Astrocyte (in vitro differentiated cells and primary cell): ENCODE measurements at regions not wholly inside any gene's neighbourhood (a gene's known extent, or its start where the extent isn't known, plus 50 kb on each side); places are given as distances from the start of the nearest gene placed in this dataset.

Source experiments
- DNase-seq: peaks from one replicate; pipeline ENCODE4 v3.0.0-alpha.2; 2010; ENCODE audit warnings: low read depth
- FAIRE-seq: peaks from 2 replicates; lab custom pipeline; 2011; peaks lifted over from hg19 to GRCh38; lab: Jason Lieb, UNC
- H2AFZ ChIP-seq: 2 replicates; pipeline ENCODE4 v1.6.0; 2012; ENCODE audit warnings: low read depth, low read length, inconsistent platforms
- H3K27ac ChIP-seq: 2 replicates; pipeline ENCODE4 v1.5.1; 2011; ENCODE audit warnings: low read depth, low read length, inconsistent platforms
- H3K27me3 ChIP-seq: 2 replicates; pipeline ENCODE4 v1.6.0; 2011; ENCODE audit warnings: low read length, inconsistent platforms; ENCODE audit not compliant: insufficient read depth
- H3K36me3 ChIP-seq: 2 replicates; pipeline ENCODE4 v1.5.1; 2011; ENCODE audit warnings: low read length, inconsistent platforms; ENCODE audit not compliant: insufficient read depth
- H3K4me1 ChIP-seq: 2 replicates; pipeline ENCODE4 v1.5.1; 2011; ENCODE audit warnings: low read length, inconsistent platforms; ENCODE audit not compliant: insufficient read depth
- H3K4me2 ChIP-seq: 2 replicates; pipeline ENCODE4 v1.6.0; 2012; ENCODE audit warnings: low read length, inconsistent platforms
- H3K4me3 ChIP-seq: 2 replicates; pipeline ENCODE4 v1.5.1; 2011; ENCODE audit warnings: low read depth, mild to moderate bottlenecking, low read length, inconsistent platforms; ENCODE audit not compliant: insufficient read depth
- H3K79me2 ChIP-seq: 2 replicates; pipeline ENCODE4 v1.6.0; 2012; ENCODE audit warnings: mild to moderate bottlenecking, low read length, inconsistent platforms; ENCODE audit not compliant: insufficient read depth
- H3K9ac ChIP-seq: 2 replicates; pipeline ENCODE4 v1.6.0; 2012; ENCODE audit warnings: mild to moderate bottlenecking, low read length, inconsistent platforms
- H3K9me3 ChIP-seq: 2 replicates; pipeline ENCODE4 v1.5.1; 2012; ENCODE audit warnings: low read depth, mild to moderate bottlenecking, low read length, inconsistent platforms; ENCODE audit not compliant: insufficient read depth
- H4K20me1 ChIP-seq: 2 replicates; pipeline ENCODE4 v1.6.0; 2012; ENCODE audit warnings: low read length, inconsistent platforms; ENCODE audit not compliant: insufficient read depth
- H3K27ac Mint-ChIP-seq: one replicate; pipeline ENCODE4 v1.8.0; 2021; ENCODE audit warnings: mild to moderate bottlenecking, mixed read lengths; ENCODE audit not compliant: unreplicated experiment
- H3K27me3 Mint-ChIP-seq: one replicate; pipeline ENCODE4 v1.8.0; 2021; ENCODE audit warnings: low read depth, mixed read lengths; ENCODE audit not compliant: unreplicated experiment
- H3K36me3 Mint-ChIP-seq: one replicate; pipeline ENCODE4 v1.8.0; 2021; ENCODE audit warnings: low read depth, mixed read lengths; ENCODE audit not compliant: unreplicated experiment
- H3K4me1 Mint-ChIP-seq: one replicate; pipeline ENCODE4 v1.8.0; 2021; ENCODE audit warnings: low read depth, mixed read lengths; ENCODE audit not compliant: unreplicated experiment
- H3K4me3 Mint-ChIP-seq: one replicate; pipeline ENCODE4 v1.8.0; 2021; ENCODE audit warnings: mild to moderate bottlenecking, moderate library complexity, mixed read lengths; ENCODE audit not compliant: unreplicated experiment
- H3K9me3 Mint-ChIP-seq: one replicate; pipeline ENCODE4 v1.8.0; 2021; ENCODE audit warnings: mild to moderate bottlenecking, mixed read lengths; ENCODE audit not compliant: unreplicated experiment
- EZH2 ChIP-seq: IDR thresholded peaks from 2 replicates; pipeline ENCODE4 v1.6.1; 2012; ENCODE audit warnings: mild to moderate bottlenecking, low read length, inconsistent platforms; ENCODE audit not compliant: insufficient read depth
- TF ChIP-seq, protein P1 (sequence below): IDR thresholded peaks from 2 replicates; pipeline ENCODE4 v1.5.1; 2011; ENCODE audit warnings: low read depth, mild to moderate bottlenecking, inconsistent platforms, low read length, moderate library complexity; ENCODE audit not compliant: insufficient read depth

- Histone ChIP-seq H4K20me1 (no peaks in the 10 kb centered on the region), H3K9me3 (no peaks in the 10 kb centered on the region), H3K27me3 (no peaks in the 10 kb centered on the region), H3K4me3 (no peak overlapping the region), H2AFZ (no peak overlapping the region), H3K27ac (no peak overlapping the region), H3K36me3 (no peaks in the 10 kb centered on the region), H3K4me1 (no peaks in the 10 kb centered on the region), H3K79me2 (no peaks in the 10 kb centered on the region), H3K4me2 (no peak overlapping the region), H3K9ac (no peak overlapping the region)
- no peak for FAIRE-seq
- no peaks in the 10 kb centered on the region for H3K9me3 Mint-ChIP-seq
- no peak overlapping the region for H3K4me3 Mint-ChIP-seq
- TF ChIP-seq, protein P1, sequence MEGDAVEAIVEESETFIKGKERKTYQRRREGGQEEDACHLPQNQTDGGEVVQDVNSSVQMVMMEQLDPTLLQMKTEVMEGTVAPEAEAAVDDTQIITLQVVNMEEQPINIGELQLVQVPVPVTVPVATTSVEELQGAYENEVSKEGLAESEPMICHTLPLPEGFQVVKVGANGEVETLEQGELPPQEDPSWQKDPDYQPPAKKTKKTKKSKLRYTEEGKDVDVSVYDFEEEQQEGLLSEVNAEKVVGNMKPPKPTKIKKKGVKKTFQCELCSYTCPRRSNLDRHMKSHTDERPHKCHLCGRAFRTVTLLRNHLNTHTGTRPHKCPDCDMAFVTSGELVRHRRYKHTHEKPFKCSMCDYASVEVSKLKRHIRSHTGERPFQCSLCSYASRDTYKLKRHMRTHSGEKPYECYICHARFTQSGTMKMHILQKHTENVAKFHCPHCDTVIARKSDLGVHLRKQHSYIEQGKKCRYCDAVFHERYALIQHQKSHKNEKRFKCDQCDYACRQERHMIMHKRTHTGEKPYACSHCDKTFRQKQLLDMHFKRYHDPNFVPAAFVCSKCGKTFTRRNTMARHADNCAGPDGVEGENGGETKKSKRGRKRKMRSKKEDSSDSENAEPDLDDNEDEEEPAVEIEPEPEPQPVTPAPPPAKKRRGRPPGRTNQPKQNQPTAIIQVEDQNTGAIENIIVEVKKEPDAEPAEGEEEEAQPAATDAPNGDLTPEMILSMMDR = no peak
- TF ChIP-seq EZH2 = no peak
- no peaks in the 10 kb centered on the region for H3K4me1 Mint-ChIP-seq
- no peaks in the 10 kb centered on the region for H3K36me3 Mint-ChIP-seq
- no peak overlapping the region for H3K27ac Mint-ChIP-seq
- no peaks in the 10 kb centered on the region for H3K27me3 Mint-ChIP-seq
- no peak for DNase-seq
Measured at GRCh38 chr5:125812651-125813050, 610.6 kb upstream of the GRAMD2B start.

DNA sequence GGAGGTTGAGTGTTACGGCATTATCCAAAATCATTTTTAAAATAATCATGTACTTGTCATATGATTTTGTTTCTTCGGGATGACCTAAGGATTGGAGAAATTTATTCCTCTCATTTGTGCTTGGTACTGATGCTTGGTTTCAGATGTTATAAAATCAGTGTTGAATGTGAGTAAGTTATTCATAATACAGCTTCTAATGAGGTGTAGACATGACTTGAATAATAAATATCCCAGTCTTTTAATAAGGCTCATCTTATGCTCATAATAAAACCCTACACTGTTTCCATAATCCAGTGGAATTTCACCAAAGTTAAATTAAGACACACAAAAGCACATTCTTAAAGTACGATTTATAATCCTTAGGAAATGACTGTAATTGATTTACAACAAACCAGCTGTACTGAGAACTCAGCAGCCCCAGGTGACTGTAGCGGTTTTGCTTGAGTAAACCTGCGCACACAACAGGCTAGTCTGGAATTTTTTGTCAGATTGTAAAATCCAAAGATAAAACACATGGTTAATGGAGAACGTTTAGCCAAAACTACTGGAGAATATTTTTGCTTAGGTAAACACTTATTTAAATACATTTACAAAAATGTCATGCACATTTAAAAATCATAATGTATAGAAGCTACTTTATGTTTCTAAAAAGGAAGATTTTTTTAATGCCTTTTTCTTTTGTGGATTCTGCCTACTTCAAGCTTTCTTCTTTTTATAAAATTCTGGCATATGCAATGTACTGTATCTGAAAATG, 609.8 kb upstream of the GRAMD2B start:
- no peak overlapping the region for H3K27ac ChIP-seq
- no peak overlapping the region for H3K4me3 Mint-ChIP-seq
- H3K27me3 ChIP-seq = no peaks in the 10 kb centered on the region
- no peak for TF ChIP-seq EZH2
- TF ChIP-seq, protein P1 = no peak
- no peaks in the 10 kb centered on the region for H3K4me1 Mint-ChIP-seq
- H3K4me2 ChIP-seq = no peak overlapping the region
- H3K27ac Mint-ChIP-seq = no peak overlapping the region
- H3K9me3 ChIP-seq = no peaks in the 10 kb centered on the region
- DNase-seq (no peak), FAIRE-seq (no peak)
- no peaks in the 10 kb centered on the region for H3K27me3 Mint-ChIP-seq
- H3K79me2 ChIP-seq = no peaks in the 10 kb centered on the region
- H3K36me3 ChIP-seq = no peaks in the 10 kb centered on the region
- H3K9me3 Mint-ChIP-seq = no peaks in the 10 kb centered on the region
- H4K20me1 ChIP-seq = no peaks in the 10 kb centered on the region
- no peak overlapping the region for H3K9ac ChIP-seq
- H2AFZ ChIP-seq = no peak overlapping the region
- no peak overlapping the region for H3K4me3 ChIP-seq
- no peaks in the 10 kb centered on the region for H3K36me3 Mint-ChIP-seq
- H3K4me1 ChIP-seq = no peaks in the 10 kb centered on the region

DNA sequence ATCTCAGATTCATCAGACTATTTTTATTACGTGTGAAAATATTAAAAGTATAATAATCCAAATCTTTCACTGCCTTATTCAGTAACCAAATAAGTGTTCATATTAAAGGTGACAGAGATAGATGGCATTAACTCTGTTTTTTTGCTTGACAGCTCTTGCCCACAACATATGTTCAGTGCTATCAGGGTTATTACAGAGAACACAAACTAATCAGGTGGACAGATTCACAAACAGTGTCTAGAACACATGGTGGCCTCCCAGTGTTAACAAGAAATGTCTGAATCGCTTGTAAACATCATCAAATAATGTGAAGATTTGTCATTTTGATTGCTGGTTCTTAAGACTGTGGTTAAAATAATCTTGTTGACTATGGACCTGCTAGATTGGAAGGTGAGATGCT, 609.1 kb upstream of the GRAMD2B start:
- DNase-seq = no peak
- Mint-ChIP-seq H3K9me3 (no peaks in the 10 kb centered on the region), H3K36me3 (no peaks in the 10 kb centered on the region), H3K27me3 (no peaks in the 10 kb centered on the region), H3K27ac (no peak overlapping the region), H3K4me1 (no peaks in the 10 kb centered on the region), H3K4me3 (no peak overlapping the region)
- Histone ChIP-seq H3K27ac (no peak overlapping the region), H3K79me2 (no peaks in the 10 kb centered on the region), H3K9ac (no peak overlapping the region), H3K9me3 (no peaks in the 10 kb centered on the region), H3K4me3 (no peak overlapping the region), H3K36me3 (no peaks in the 10 kb centered on the region), H4K20me1 (no peaks in the 10 kb centered on the region), H3K27me3 (no peaks in the 10 kb centered on the region), H2AFZ (no peak overlapping the region), H3K4me2 (no peak overlapping the region), H3K4me1 (no peaks in the 10 kb centered on the region)
- no peak for FAIRE-seq
- TF ChIP-seq, protein P1 = no peak
- TF ChIP-seq EZH2 = no peak
